ENCODE measurements at regions not wholly inside any gene's neighbourhood (a gene's known extent, or its start where the extent isn't known, plus 50 kb on each side); places are given as distances from the start of the nearest gene placed in this dataset.

GRCh38 chr7:52877240-52877639 is 158.2 kb upstream of the POM121L12 start:
- DNase-seq = no peak

- no peak for DNase-seq
These were observed 159.0 kb upstream of the POM121L12 start for GRCh38 chr7:52876402-52876801.

- DNase-seq = no peak
These were observed 171.8 kb upstream of the POM121L12 start for GRCh38 chr7:52863652-52864051.

- no peak for DNase-seq
These were observed 173.1 kb upstream of the POM121L12 start for GRCh38 chr7:52862321-52862720.

- DNase-seq = no peak
These were observed 178.1 kb upstream of the POM121L12 start for GRCh38 chr7:52857367-52857766.

GRCh38 chr7:52854681-52855080 is 180.8 kb upstream of the POM121L12 start:
- no peak for DNase-seq

GRCh38 chr7:52851547-52851946 is 183.9 kb upstream of the POM121L12 start:
- no peak for DNase-seq

- DNase-seq = no peak
These were observed 192.0 kb upstream of the POM121L12 start for GRCh38 chr7:52843436-52843835.

- DNase-seq = no peak
These were observed 193.1 kb upstream of the POM121L12 start for GRCh38 chr7:52842202-52842900.

- no peak for DNase-seq
These were observed 196.4 kb upstream of the POM121L12 start for GRCh38 chr7:52838981-52839411.

- DNase-seq = no peak
These were observed 204.1 kb upstream of the POM121L12 start for GRCh38 chr7:52831321-52831720.

- no peak for DNase-seq
These were observed 204.6 kb upstream of the POM121L12 start for GRCh38 chr7:52830801-52831200.

GRCh38 chr7:52826515-52827265 is 208.7 kb upstream of the POM121L12 start:
- no peak for DNase-seq

- DNase-seq = no peak
These were observed 209.8 kb upstream of the POM121L12 start for GRCh38 chr7:52825611-52826010.

- no peak for DNase-seq
These were observed 223.9 kb upstream of the POM121L12 start for GRCh38 chr7:52811537-52811936.

- DNase-seq = no peak
These were observed 235.6 kb upstream of the POM121L12 start for GRCh38 chr7:52799817-52800216.

GRCh38 chr7:52797801-52798200 is 237.6 kb upstream of the POM121L12 start:
- no peak for DNase-seq

GRCh38 chr7:52794621-52795020 is 240.8 kb upstream of the POM121L12 start:
- no peak for DNase-seq

- DNase-seq = no peak
These were observed 244.2 kb upstream of the POM121L12 start for GRCh38 chr7:52791176-52791700.

GRCh38 chr7:52786174-52786573 is 249.3 kb upstream of the POM121L12 start:
- no peak for DNase-seq

GRCh38 chr7:52782348-52782747 is 253.1 kb upstream of the POM121L12 start:
- DNase-seq = no peak

GRCh38 chr7:52781250-52781649 is 254.2 kb upstream of the POM121L12 start:
- DNase-seq = no peak

GRCh38 chr7:52779004-52779403 is 256.4 kb upstream of the POM121L12 start:
- no peak for DNase-seq
